COR-L47 (cell line): ENCODE measurements at regions not wholly inside any gene's neighbourhood (a gene's known extent, or its start where the extent isn't known, plus 50 kb on each side); places are given as distances from the start of the nearest gene placed in this dataset.

Experiments
- DNase-seq: peaks from one replicate; lab custom pipeline; 2025; lab: John Stamatoyannopoulos, UW

GRCh38 chr5:109945097-109945678 lies 255.5 kb downstream of the MAN2A1 start:
- no peak for DNase-seq

GRCh38 chr5:109945723-109946480 lies 256.2 kb downstream of the MAN2A1 start:
- DNase-seq: no peak

GRCh38 chr5:109946610-109947009 lies 256.9 kb downstream of the MAN2A1 start:
- no peak for DNase-seq

- DNase-seq: no peak
Measured at GRCh38 chr5:109947667-109948066, 257.9 kb downstream of the MAN2A1 start.

- DNase-seq: no peak
Measured at GRCh38 chr5:109950634-109951033, 260.9 kb downstream of the MAN2A1 start.

- no peak for DNase-seq
Measured at GRCh38 chr5:109951348-109951747, 261.6 kb downstream of the MAN2A1 start.

GRCh38 chr5:109951758-109952157 lies 262.0 kb downstream of the MAN2A1 start:
- no peak for DNase-seq

GRCh38 chr5:109953761-109954160 lies 264.0 kb downstream of the MAN2A1 start:
- no peak for DNase-seq

- no peak for DNase-seq
Measured at GRCh38 chr5:109956884-109957283, 267.2 kb downstream of the MAN2A1 start.

GRCh38 chr5:109958082-109958481 lies 268.4 kb downstream of the MAN2A1 start:
- no peak for DNase-seq

- no peak for DNase-seq
Measured at GRCh38 chr5:109959652-109960051, 269.9 kb downstream of the MAN2A1 start.

GRCh38 chr5:109961751-109962150 lies 272.0 kb downstream of the MAN2A1 start:
- no peak for DNase-seq

- DNase-seq: no peak
Measured at GRCh38 chr5:109962882-109963603, 273.3 kb downstream of the MAN2A1 start.

GRCh38 chr5:109964136-109964535 lies 274.4 kb downstream of the MAN2A1 start:
- DNase-seq: no peak

- no peak for DNase-seq
Measured at GRCh38 chr5:109965634-109966033, 275.9 kb downstream of the MAN2A1 start.

GRCh38 chr5:109971968-109972367 lies 282.2 kb downstream of the MAN2A1 start:
- no peak for DNase-seq

GRCh38 chr5:109981979-109982378 lies 292.3 kb downstream of the MAN2A1 start:
- no peak for DNase-seq

GRCh38 chr5:109982966-109983534 lies 293.3 kb downstream of the MAN2A1 start:
- no peak for DNase-seq

GRCh38 chr5:109986726-109987125 lies 297.0 kb downstream of the MAN2A1 start:
- DNase-seq: no peak

- DNase-seq: no peak
Measured at GRCh38 chr5:109987355-109987754, 297.6 kb downstream of the MAN2A1 start.

GRCh38 chr5:109987970-109988369 lies 298.2 kb downstream of the MAN2A1 start:
- DNase-seq: no peak

GRCh38 chr5:109989161-109989560 lies 299.4 kb downstream of the MAN2A1 start:
- no peak for DNase-seq
